Activated CD8-positive, alpha-beta memory T cell treated with anti-CD3 and anti-CD28 coated beads, Interleukin-2, amount 10 ng/mL, durations not matched to agents 7 days and 5 days (primary cell): ENCODE measurements at regions not wholly inside any gene's neighbourhood (a gene's known extent, or its start where the extent isn't known, plus 50 kb on each side); places are given as distances from the start of the nearest gene placed in this dataset.

Experiments
- ATAC-seq: fragments of 150-1000 bp; cut with Tn5 transposase; one replicate; pipeline ENCODE4 v1.10.0; 2021; ENCODE audit warnings: moderate library complexity
- CTCF ChIA-PET: fragments of 350-600 bp; sonication (Branson Sonifier 250); formaldehyde crosslinking; loops from one replicate; lab custom pipeline; 2021; ENCODE audit warnings: antibody characterized with exemption; lab: Charles Lee
- DNase-seq: peaks from one replicate; pipeline ENCODE4 v3.0.0-alpha.2; 2020
- H3K27ac Mint-ChIP-seq: one replicate; pipeline ENCODE4 v1.8.0; 2021; ENCODE audit warnings: mild to moderate bottlenecking, mixed read lengths
- H3K27me3 Mint-ChIP-seq: one replicate; pipeline ENCODE4 v1.8.0; 2021; ENCODE audit warnings: mixed read lengths
- H3K36me3 Mint-ChIP-seq: one replicate; pipeline ENCODE4 v1.8.0; 2021; ENCODE audit warnings: mild to moderate bottlenecking, mixed read lengths
- H3K4me1 Mint-ChIP-seq: one replicate; pipeline ENCODE4 v1.8.0; 2021; ENCODE audit warnings: mixed read lengths
- H3K4me3 Mint-ChIP-seq: one replicate; pipeline ENCODE4 v1.8.0; 2021; ENCODE audit warnings: mild to moderate bottlenecking, moderate library complexity, mixed read lengths
- H3K9me3 Mint-ChIP-seq: one replicate; pipeline ENCODE4 v1.8.0; 2022; ENCODE audit warnings: low read depth, mixed read lengths

GRCh38 chr15:68503791-68504680, 72.1 kb upstream of the ITGA11 start:
- CTCF ChIA-PET, result interaction anchor here (1.2 kb wide), 1 partner anchor 20 kb away, joined by 4 read pairs; no protein-coding TSS in a partner anchor
- peaks cover 21% of the 10 kb centered on the region for H3K27me3 Mint-ChIP-seq

GRCh38 chr15:68504681-68505170, 72.8 kb upstream of the ITGA11 start:
- Mint-ChIP-seq H3K9me3 (no peaks in the 10 kb centered on the region), H3K27me3 (peaks cover 26% of the 10 kb centered on the region), H3K36me3 (no peaks in the 10 kb centered on the region), H3K4me3 (no peak overlapping the region), H3K27ac (no peak overlapping the region), H3K4me1 (no peaks in the 10 kb centered on the region)
- CTCF ChIA-PET, result interaction anchor here (1.2 kb wide), 1 partner anchor 19 kb away, joined by 4 read pairs; no protein-coding TSS in a partner anchor
- DNase-seq (no peak), ATAC-seq (no peak)

More at GRCh38 chr15:68503791-68504680, 72.1 kb upstream of the ITGA11 start:
- ATAC-seq, result no peak
- H3K4me3 Mint-ChIP-seq, result no peak overlapping the region
- no peak overlapping the region for H3K27ac Mint-ChIP-seq
- no peak for DNase-seq
- no peaks in the 10 kb centered on the region for H3K9me3 Mint-ChIP-seq
- no peaks in the 10 kb centered on the region for H3K36me3 Mint-ChIP-seq
- H3K4me1 Mint-ChIP-seq, result no peaks in the 10 kb centered on the region

DNA sequence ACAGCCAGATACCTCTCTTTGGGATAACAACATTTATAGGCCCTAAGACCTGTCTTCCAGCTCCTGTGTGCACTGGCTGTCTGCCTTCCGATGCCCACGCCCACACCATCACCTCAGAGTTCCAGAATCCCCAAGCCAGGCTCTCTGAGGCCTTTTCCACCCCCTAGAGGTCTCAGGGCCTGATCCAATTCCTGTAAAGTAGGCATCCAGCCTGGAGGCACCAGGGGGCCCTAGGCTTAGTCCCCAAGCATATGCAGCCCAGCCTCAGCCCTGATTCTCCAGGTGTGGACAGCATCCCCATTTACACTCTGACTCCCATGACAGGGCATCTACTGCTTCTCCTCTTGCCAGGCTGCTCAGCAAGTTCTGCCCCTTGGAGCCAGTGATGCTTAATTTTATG, 72.7 kb upstream of the CORO2B start:
- Mint-ChIP-seq H3K9me3 (no peaks in the 10 kb centered on the region), H3K27ac (no peak overlapping the region), H3K4me1 (no peaks in the 10 kb centered on the region), H3K27me3 (peaks cover 29% of the 10 kb centered on the region), H3K36me3 (no peaks in the 10 kb centered on the region), H3K4me3 (no peak overlapping the region)
- CTCF ChIA-PET, result no interaction called here
- ATAC-seq (no peak), DNase-seq (no peak)

DNA sequence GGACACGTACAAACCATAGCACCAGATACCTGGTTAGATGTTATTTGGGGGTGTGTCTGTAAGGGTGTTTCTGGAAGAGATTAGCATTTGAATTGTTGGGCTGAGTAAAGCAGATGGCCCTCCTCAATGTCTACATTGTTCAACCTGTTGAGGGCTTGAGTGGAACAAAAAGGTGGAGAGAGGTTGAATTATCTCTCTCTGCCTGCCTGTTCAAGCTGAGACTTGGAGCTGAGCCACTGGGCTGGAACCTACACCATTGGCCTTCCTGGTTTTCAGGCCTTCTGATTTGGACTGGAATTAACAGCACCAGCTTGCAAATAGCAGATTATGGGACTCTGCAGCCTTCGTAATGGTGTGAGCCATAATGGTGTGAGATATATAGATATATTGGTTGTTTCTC, 71.3 kb upstream of the CORO2B start:
- CTCF ChIA-PET, result no interaction called here

DNA sequence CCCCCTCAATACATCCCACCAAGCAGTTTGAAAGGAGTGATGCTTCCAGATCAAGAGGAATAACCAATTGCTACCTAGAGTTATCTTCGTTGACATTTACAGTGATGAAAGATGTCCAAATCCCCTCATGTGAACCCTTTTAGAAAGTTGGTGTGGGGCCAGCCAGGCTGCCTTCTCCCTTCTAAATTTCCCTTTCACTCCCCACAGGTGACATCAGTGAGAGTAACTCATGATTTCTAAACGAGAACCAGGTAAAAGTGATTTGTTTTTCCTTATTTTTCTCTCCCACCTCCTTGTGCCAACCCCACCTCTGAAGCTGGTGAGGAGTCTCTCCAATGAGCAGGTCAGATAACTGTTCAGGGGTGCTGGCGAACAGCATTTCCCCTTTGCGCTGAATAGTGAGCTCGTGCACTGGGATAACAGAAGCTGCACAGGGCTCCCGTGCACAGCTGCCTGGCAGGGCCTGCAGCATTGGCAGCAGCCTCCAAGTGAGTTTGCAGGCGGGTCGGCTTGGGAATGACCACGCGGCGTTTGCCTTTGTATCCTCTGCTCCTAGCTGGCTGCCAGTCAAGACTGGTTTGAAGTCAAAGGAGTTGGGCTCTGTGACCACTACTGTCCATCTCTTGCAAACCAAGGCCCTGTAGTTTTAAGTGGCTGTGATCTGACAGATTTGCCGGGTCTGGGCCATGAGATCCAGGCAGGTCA, 70.2 kb upstream of the CORO2B start:
- ATAC-seq (no peak), DNase-seq (no peak)
- H3K27me3 Mint-ChIP-seq, result peaks cover 49% of the 10 kb centered on the region
- H3K36me3 Mint-ChIP-seq, result no peaks in the 10 kb centered on the region
- H3K4me3 Mint-ChIP-seq, result no peak overlapping the region
- H3K4me1 Mint-ChIP-seq, result no peaks in the 10 kb centered on the region
- no peaks in the 10 kb centered on the region for H3K9me3 Mint-ChIP-seq
- CTCF ChIA-PET, result no interaction called here
- no peak overlapping the region for H3K27ac Mint-ChIP-seq

More for the DNA sequence above, 71.3 kb upstream of the CORO2B start:
- H3K4me1 Mint-ChIP-seq, result no peaks in the 10 kb centered on the region
- ATAC-seq (no peak), DNase-seq (no peak)
- H3K9me3 Mint-ChIP-seq, result no peaks in the 10 kb centered on the region
- H3K27ac Mint-ChIP-seq, result no peak overlapping the region
- no peaks in the 10 kb centered on the region for H3K36me3 Mint-ChIP-seq
- peaks cover 39% of the 10 kb centered on the region for H3K27me3 Mint-ChIP-seq
- H3K4me3 Mint-ChIP-seq, result no peak overlapping the region

- H3K27me3 Mint-ChIP-seq, result peaks cover 52% of the 10 kb centered on the region
- H3K36me3 Mint-ChIP-seq, result no peaks in the 10 kb centered on the region
- ATAC-seq (no peak), DNase-seq (no peak)
- no peaks in the 10 kb centered on the region for H3K9me3 Mint-ChIP-seq
- no peaks in the 10 kb centered on the region for H3K4me1 Mint-ChIP-seq
- H3K27ac Mint-ChIP-seq, result no peak overlapping the region
- H3K4me3 Mint-ChIP-seq, result no peak overlapping the region
- CTCF ChIA-PET, result no interaction called here
These were observed 68.2 kb upstream of the CORO2B start for GRCh38 chr15:68510558-68510957.

DNA sequence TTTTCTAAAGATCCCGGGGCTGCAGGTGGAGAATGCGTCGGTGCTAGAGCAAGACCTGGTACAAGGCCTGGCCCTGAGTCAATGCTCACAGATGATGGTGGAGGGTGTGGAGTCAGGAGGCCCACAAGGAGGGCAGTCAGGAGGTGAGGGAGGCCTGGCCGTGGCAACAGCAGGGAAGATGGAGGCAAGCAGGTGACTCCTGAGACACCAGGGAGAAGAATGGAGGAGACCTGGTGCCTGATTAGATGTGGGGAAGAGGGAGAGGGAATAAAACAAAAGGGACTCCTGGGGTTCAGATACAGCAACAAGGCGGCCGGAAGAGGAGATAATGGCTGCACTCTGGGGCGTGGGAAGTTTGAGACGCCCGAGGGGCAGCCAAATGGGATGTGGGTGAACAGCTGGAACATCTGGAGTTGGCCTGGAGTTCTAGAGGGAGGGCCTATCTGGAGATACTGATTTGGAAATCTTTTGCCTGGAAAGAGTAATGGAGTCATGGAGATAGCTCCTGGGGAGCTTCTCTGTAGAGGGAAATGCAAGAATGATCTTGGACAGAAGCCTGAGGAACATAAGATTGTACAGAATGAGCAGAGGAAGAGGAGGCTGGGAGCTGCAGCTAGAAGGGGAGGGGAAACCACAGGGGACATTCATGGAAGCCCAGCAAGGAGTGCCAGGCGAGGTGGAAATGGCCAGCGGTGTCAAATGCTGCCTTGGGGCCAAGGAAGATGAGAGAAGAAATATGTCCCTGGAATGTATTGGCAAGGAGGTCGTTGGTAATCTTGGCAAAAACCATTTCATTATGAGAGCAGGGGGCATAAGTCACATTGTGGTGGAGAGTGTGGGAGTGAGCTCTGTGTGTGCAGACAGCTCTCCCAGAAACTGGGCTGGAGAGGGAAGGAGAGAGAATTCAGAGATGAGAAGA, 67.5 kb upstream of the CORO2B start:
- H3K27ac Mint-ChIP-seq, result no peak overlapping the region
- H3K27me3 Mint-ChIP-seq, result peaks cover 56% of the 10 kb centered on the region
- H3K9me3 Mint-ChIP-seq, result no peaks in the 10 kb centered on the region
- no peaks in the 10 kb centered on the region for H3K36me3 Mint-ChIP-seq
- DNase-seq (no peak), ATAC-seq (no peak)
- no peaks in the 10 kb centered on the region for H3K4me1 Mint-ChIP-seq
- CTCF ChIA-PET, result no interaction called here
- H3K4me3 Mint-ChIP-seq, result no peak overlapping the region

- H3K27ac Mint-ChIP-seq, result no peak overlapping the region
- DNase-seq (no peak), ATAC-seq (no peak)
- CTCF ChIA-PET, result no interaction called here
- no peak overlapping the region for H3K4me3 Mint-ChIP-seq
- no peaks in the 10 kb centered on the region for H3K9me3 Mint-ChIP-seq
- H3K4me1 Mint-ChIP-seq, result no peaks in the 10 kb centered on the region
- H3K36me3 Mint-ChIP-seq, result no peaks in the 10 kb centered on the region
- peaks cover 53% of the 10 kb centered on the region for H3K27me3 Mint-ChIP-seq
These were observed 66.7 kb upstream of the CORO2B start for GRCh38 chr15:68512052-68512451.

- H3K36me3 Mint-ChIP-seq, result no peaks in the 10 kb centered on the region
- no peak overlapping the region for H3K27ac Mint-ChIP-seq
- CTCF ChIA-PET, result no interaction called here
- no peak overlapping the region for H3K4me3 Mint-ChIP-seq
- no peak for DNase-seq
- H3K4me1 Mint-ChIP-seq, result no peaks in the 10 kb centered on the region
- no peaks in the 10 kb centered on the region for H3K9me3 Mint-ChIP-seq
- peaks cover 52% of the 10 kb centered on the region for H3K27me3 Mint-ChIP-seq
- no peak for ATAC-seq
These were observed 66.2 kb upstream of the CORO2B start for GRCh38 chr15:68512598-68512997.

DNA sequence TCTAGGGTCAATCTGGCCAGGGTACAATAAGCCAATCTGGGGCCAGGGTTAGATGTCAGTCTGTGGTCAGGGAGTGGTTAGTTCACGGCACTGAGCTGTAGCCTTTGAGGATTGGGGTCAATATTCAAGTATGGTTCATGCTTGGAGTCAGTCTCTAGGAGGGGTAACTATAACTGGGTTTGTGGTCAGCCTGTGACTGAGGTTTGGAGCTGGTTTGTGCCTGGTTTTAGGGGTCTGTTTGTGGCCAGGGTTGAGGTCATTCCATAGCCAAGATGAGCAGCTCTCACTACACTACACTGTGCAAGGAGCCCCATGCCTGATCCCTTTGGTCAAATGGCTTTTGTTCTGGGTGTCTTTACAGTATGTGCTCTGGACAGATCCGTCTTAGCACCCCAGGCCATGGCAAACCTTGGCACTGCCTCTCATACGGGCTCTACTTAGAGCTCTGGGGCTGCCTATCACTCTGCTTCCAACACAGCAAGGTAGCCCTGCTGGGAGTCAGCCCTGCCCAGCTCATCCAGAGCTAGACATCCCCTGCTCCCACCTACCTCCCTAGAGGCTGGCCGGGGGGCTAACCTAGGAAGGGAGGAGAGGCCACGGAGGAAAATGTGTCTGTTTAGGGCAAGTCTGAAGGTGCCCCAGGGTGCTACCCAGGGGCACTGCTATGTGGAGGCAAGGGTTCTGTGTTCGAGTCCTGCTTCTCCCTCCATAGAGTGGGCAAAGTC, 63.3 kb upstream of the CORO2B start:
- H3K9me3 Mint-ChIP-seq, result no peaks in the 10 kb centered on the region
- ATAC-seq (no peak), DNase-seq (no peak)
- H3K4me1 Mint-ChIP-seq, result no peaks in the 10 kb centered on the region
- peaks cover 51% of the 10 kb centered on the region for H3K27me3 Mint-ChIP-seq
- no peak overlapping the region for H3K27ac Mint-ChIP-seq
- no peaks in the 10 kb centered on the region for H3K36me3 Mint-ChIP-seq
- CTCF ChIA-PET, result interaction anchor here (1.4 kb wide), 1 partner anchor 158 kb away, joined by 3 read pairs; no protein-coding TSS in a partner anchor
- H3K4me3 Mint-ChIP-seq, result no peak overlapping the region

DNA sequence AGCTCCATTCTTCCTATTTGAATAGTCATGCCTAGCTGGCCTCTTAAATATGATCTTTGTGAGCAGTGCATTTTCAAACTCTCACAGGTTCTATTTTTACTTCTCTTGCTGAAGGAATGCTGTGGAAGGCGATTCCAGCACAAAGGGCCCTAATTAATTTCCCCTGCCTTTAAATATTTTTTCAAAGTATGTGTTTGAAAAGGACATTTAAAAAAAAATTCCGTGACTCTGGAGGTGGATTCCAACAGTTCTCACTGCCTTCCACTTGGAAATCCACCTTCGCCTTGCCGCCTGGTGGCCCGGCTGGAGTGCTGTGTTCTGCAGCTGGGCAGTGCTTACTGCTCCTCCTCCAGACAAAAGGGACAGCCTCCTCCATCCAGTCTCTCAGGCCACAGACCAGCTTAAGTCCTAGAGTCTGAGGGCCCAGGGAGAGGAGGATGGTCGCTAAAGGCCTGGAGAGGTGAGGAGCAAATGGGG, 61.5 kb upstream of the CORO2B start:
- Mint-ChIP-seq H3K27me3 (peaks cover 52% of the 10 kb centered on the region), H3K36me3 (no peaks in the 10 kb centered on the region), H3K27ac (no peak overlapping the region), H3K9me3 (no peaks in the 10 kb centered on the region), H3K4me3 (no peak overlapping the region), H3K4me1 (no peaks in the 10 kb centered on the region)
- ATAC-seq, result no peak
- no peak for DNase-seq
- CTCF ChIA-PET, result no interaction called here

GRCh38 chr15:68518046-68518445, 60.7 kb upstream of the CORO2B start:
- Mint-ChIP-seq H3K36me3 (no peaks in the 10 kb centered on the region), H3K4me3 (no peak overlapping the region), H3K27ac (no peak overlapping the region), H3K27me3 (peaks cover 53% of the 10 kb centered on the region), H3K4me1 (no peaks in the 10 kb centered on the region), H3K9me3 (no peaks in the 10 kb centered on the region)
- CTCF ChIA-PET, result no interaction called here
- ATAC-seq (no peak), DNase-seq (no peak)
